UCSD-AML1 (cell line): ENCODE measurements at regions not wholly inside any gene's neighbourhood (a gene's known extent, or its start where the extent isn't known, plus 50 kb on each side); places are given as distances from the start of the nearest gene placed in this dataset.

Source experiments
- DNase-seq: peaks from one replicate; lab custom pipeline; 2025; ENCODE audit not compliant: unreplicated experiment; lab: John Stamatoyannopoulos, UW

GRCh38 chr9:116096046-116096445 lies 57.5 kb upstream of the PAPPA start:
- DNase-seq = no peak

- no peak for DNase-seq
Measured at GRCh38 chr9:116096853-116097252, 56.7 kb upstream of the PAPPA start.

GRCh38 chr9:116098476-116098875 lies 55.1 kb upstream of the PAPPA start:
- DNase-seq = no peak

- no peak for DNase-seq
Measured at GRCh38 chr9:116099821-116100220, 53.8 kb upstream of the PAPPA start.

GRCh38 chr9:116100711-116101121 lies 52.9 kb upstream of the PAPPA start:
- no peak for DNase-seq

- no peak for DNase-seq
Measured at GRCh38 chr9:116101516-116101915, 52.1 kb upstream of the PAPPA start.

GRCh38 chr9:116102596-116102995 lies 51.0 kb upstream of the PAPPA start:
- no peak for DNase-seq
